SU-DHL-6 (cell line): ENCODE measurements at regions not wholly inside any gene's neighbourhood (a gene's known extent, or its start where the extent isn't known, plus 50 kb on each side); places are given as distances from the start of the nearest gene placed in this dataset.

Source experiments
- H2AFZ ChIP-seq: fragments of 200-600 bp; sonication (generic); 2 replicates; pipeline ENCODE4 v1.6.1; 2014; ENCODE audit warnings: low read depth, mild to moderate bottlenecking, moderate library complexity, mixed read lengths, antibody characterized with exemption, low read length; ENCODE audit not compliant: severe bottlenecking
- H3F3A ChIP-seq: fragments of 200-600 bp; shearing (Covaris generic); 2 replicates; pipeline ENCODE4 v1.6.0; 2016; ENCODE audit warnings: antibody characterized with exemption, mild to moderate bottlenecking; ENCODE audit not compliant: insufficient read depth
- H3K27ac ChIP-seq: fragments of 200-600 bp; sonication (generic); 2 replicates; pipeline ENCODE4 v1.5.1; 2016; ENCODE audit warnings: low read depth, mild to moderate bottlenecking, low read length, moderate library complexity, mixed read lengths
- H3K27me3 ChIP-seq: fragments of 200-600 bp; sonication (generic), shearing (Covaris generic); 2 replicates; pipeline ENCODE4 v1.6.0; 2014; ENCODE audit warnings: mild to moderate bottlenecking, low read length
- H3K36me3 ChIP-seq: fragments of 200-600 bp; sonication (generic); 2 replicates; pipeline ENCODE4 v1.6.1; 2014; ENCODE audit warnings: mild to moderate bottlenecking, low read length, mixed read lengths
- H3K4me2 ChIP-seq: fragments of 300-600, 200-600 bp; shearing (Covaris generic), sonication (generic); 2 replicates; pipeline ENCODE4 v1.6.0; 2014; ENCODE audit warnings: low read length, low read depth, mild to moderate bottlenecking; ENCODE audit not compliant: poor library complexity, severe bottlenecking
- H3K4me3 ChIP-seq: fragments of 200-600 bp; sonication (generic); 2 replicates; pipeline ENCODE4 v1.5.1; 2014; ENCODE audit warnings: antibody characterized with exemption, low read length, mild to moderate bottlenecking, mixed read lengths; ENCODE audit not compliant: insufficient read depth, poor library complexity, severe bottlenecking
- H3K79me2 ChIP-seq: fragments of 200-600 bp; sonication (generic); 2 replicates; pipeline ENCODE4 v1.6.1; 2014; ENCODE audit warnings: mild to moderate bottlenecking, low read length, moderate library complexity; ENCODE audit not compliant: insufficient read depth
- H3K9ac ChIP-seq: fragments of 200-600 bp; sonication (generic); 2 replicates; pipeline ENCODE4 v1.7.0; 2014; ENCODE audit warnings: mild to moderate bottlenecking, low read length
- H3K9me2 ChIP-seq: fragments of 200-600 bp; sonication (generic); replicated peaks from 2 replicates; pipeline ENCODE4 v1.6.1; 2014; ENCODE audit warnings: low read length; ENCODE audit not compliant: insufficient read depth
- H3K9me3 ChIP-seq: fragments of 200-600 bp; sonication (generic); 2 replicates; pipeline ENCODE4 v1.6.1; 2014; ENCODE audit warnings: low read length, mixed read lengths; ENCODE audit not compliant: insufficient read depth
- H4K20me1 ChIP-seq: fragments of 200-600 bp; sonication (generic); 2 replicates; pipeline ENCODE4 v1.6.1; 2014; ENCODE audit warnings: low read depth, mild to moderate bottlenecking, antibody characterized with exemption, low read length, moderate library complexity, mixed read lengths
- EZH2phosphoT487 ChIP-seq: fragments of 200-600 bp; sonication (generic), shearing (Covaris generic); conservative IDR thresholded peaks from 2 replicates; pipeline ENCODE4 v1.6.1; 2018; ENCODE audit warnings: mild to moderate bottlenecking, antibody characterized with exemption, low read length, moderate library complexity, mixed read lengths
- TF ChIP-seq, protein P1 (sequence below): fragments of 200-600 bp; sonication (generic); IDR thresholded peaks from one replicate; pipeline ENCODE4 v1.5.1; 2017; ENCODE audit warnings: antibody characterized with exemption, mild to moderate bottlenecking, low read length, moderate library complexity; ENCODE audit not compliant: insufficient read depth, poor library complexity, severe bottlenecking

DNA sequence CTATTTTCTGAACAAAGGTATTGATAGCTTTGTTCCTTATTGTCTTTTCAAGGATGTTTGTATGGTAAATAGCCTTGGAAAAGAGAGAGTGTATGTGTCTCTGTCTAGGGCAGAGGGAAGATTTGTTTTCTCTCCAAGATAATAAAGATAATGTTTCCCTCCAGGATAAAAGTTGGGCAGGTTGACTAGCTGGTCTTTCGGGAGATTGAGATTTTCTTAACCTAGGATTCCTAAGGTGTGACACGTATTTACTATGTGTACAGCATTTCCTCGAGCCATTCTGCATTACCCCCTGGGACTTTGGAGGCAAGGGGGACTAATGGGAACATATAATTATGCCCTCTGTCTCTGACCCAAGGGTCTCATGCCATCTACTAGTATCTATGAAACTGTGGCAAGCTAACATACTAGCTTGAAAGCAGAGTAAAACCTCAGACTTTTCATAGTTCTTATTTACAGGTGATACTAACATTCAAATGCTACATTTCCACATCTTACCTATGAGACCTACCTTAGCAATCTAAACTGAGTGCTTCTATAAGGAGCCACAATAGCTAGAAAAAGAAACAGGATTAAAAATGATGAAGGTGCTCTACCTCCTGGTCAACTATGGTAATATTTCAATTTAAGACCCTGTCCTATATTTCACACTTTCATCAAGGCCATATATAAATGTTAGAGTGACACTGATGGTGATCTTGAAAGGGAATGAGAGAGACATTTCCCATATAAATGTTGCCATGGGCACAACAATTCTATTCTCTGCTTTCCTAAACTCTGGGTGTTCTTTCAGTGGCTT lies 252.9 kb upstream of the CBLB start:
- Histone ChIP-seq H3K4me3 (no peak overlapping the region), H3K36me3 (no peaks in the 10 kb centered on the region), H3K9me2 (no peaks in the 10 kb centered on the region), H3F3A (no peaks in the 10 kb centered on the region), H3K27me3 (no peaks in the 10 kb centered on the region), H3K4me2 (no peak overlapping the region), H3K9ac (no peak overlapping the region), H2AFZ (no peak overlapping the region), H3K27ac (no peak overlapping the region), H4K20me1 (no peaks in the 10 kb centered on the region), H3K79me2 (no peaks in the 10 kb centered on the region), H3K9me3 (no peaks in the 10 kb centered on the region)
- TF ChIP-seq EZH2phosphoT487: no peak
- TF ChIP-seq, protein P1, sequence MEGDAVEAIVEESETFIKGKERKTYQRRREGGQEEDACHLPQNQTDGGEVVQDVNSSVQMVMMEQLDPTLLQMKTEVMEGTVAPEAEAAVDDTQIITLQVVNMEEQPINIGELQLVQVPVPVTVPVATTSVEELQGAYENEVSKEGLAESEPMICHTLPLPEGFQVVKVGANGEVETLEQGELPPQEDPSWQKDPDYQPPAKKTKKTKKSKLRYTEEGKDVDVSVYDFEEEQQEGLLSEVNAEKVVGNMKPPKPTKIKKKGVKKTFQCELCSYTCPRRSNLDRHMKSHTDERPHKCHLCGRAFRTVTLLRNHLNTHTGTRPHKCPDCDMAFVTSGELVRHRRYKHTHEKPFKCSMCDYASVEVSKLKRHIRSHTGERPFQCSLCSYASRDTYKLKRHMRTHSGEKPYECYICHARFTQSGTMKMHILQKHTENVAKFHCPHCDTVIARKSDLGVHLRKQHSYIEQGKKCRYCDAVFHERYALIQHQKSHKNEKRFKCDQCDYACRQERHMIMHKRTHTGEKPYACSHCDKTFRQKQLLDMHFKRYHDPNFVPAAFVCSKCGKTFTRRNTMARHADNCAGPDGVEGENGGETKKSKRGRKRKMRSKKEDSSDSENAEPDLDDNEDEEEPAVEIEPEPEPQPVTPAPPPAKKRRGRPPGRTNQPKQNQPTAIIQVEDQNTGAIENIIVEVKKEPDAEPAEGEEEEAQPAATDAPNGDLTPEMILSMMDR: no peak

GRCh38 chr3:106124818-106125217 lies 256.0 kb upstream of the CBLB start:
- H3K9me2 ChIP-seq: no peaks in the 10 kb centered on the region
- no peak overlapping the region for H2AFZ ChIP-seq
- no peaks in the 10 kb centered on the region for H3F3A ChIP-seq
- H3K79me2 ChIP-seq: no peaks in the 10 kb centered on the region
- no peaks in the 10 kb centered on the region for H3K36me3 ChIP-seq
- no peak overlapping the region for H3K4me2 ChIP-seq
- no peak overlapping the region for H3K9ac ChIP-seq
- no peaks in the 10 kb centered on the region for H3K9me3 ChIP-seq
- no peaks in the 10 kb centered on the region for H3K27me3 ChIP-seq
- H3K27ac ChIP-seq: no peak overlapping the region
- no peaks in the 10 kb centered on the region for H4K20me1 ChIP-seq
- H3K4me3 ChIP-seq: no peak overlapping the region
- TF ChIP-seq, protein P1: no peak
- TF ChIP-seq EZH2phosphoT487: no peak

- Histone ChIP-seq H3K4me2 (no peak overlapping the region), H3K9me3 (no peaks in the 10 kb centered on the region), H4K20me1 (no peaks in the 10 kb centered on the region), H3K36me3 (no peaks in the 10 kb centered on the region), H3K27me3 (no peaks in the 10 kb centered on the region), H3K79me2 (no peaks in the 10 kb centered on the region), H3K27ac (no peak overlapping the region), H3F3A (no peaks in the 10 kb centered on the region), H3K9me2 (no peaks in the 10 kb centered on the region), H3K9ac (no peak overlapping the region), H3K4me3 (no peak overlapping the region), H2AFZ (no peak overlapping the region)
- TF ChIP-seq EZH2phosphoT487: no peak
- TF ChIP-seq, protein P1: no peak
Observed at GRCh38 chr3:106125321-106125720, 256.5 kb upstream of the CBLB start.
